B cell (primary cell): ENCODE measurements at regions not wholly inside any gene's neighbourhood (a gene's known extent, or its start where the extent isn't known, plus 50 kb on each side); places are given as distances from the start of the nearest gene placed in this dataset.
"Not testable (repeated sequence)": the region's sequence is repeated elsewhere in the genome, so short reads cannot be mapped to it uniquely, and the experiment has no call there.

ENCODE experiments used
- ATAC-seq: fragments of 200-7000 bp; cut with Tn5 transposase; one replicate; pipeline ENCODE4 v1.10.0; 2021; ENCODE audit warnings: low read depth, mild to moderate bottlenecking, moderate number of reproducible peaks, moderate library complexity
- CTCF ChIA-PET: fragments of 350-600 bp; sonication (Branson Sonifier 250); formaldehyde crosslinking; loops from one replicate; lab custom pipeline; 2021; ENCODE audit warnings: antibody characterized with exemption, inconsistent platforms; lab: Charles Lee
- POLR2A ChIA-PET: fragments of 350-600 bp; sonication (Branson Sonifier 250); formaldehyde crosslinking; loops from one replicate; lab custom pipeline; 2021; ENCODE audit warnings: antibody characterized with exemption; lab: Charles Lee
- DNase-seq: peaks from one replicate; pipeline ENCODE4 v3.0.0; 2013
- H2AFZ ChIP-seq: 2 replicates; pipeline ENCODE4 v1.6.1; 2012; ENCODE audit warnings: mild to moderate bottlenecking, low read depth, low read length; ENCODE audit not compliant: insufficient read depth, poor library complexity, severe bottlenecking
- H3K27ac ChIP-seq, 2 donors: 1 replicate in 1 of 2; 2 replicates in 1 of 2; pipeline ENCODE4 v1.5.1; 2012 to 2013; ENCODE audit warnings: low read length in 2 of 2, mild to moderate bottlenecking in 2 of 2, moderate library complexity in 1 of 2
- H3K27me3 ChIP-seq, 4 experiments: fragments of 200-600 bp in 1 of 4; sonication (generic) in 1 of 4; replicated peaks in 1 of 4; 1 replicate in 2 of 4; 2 replicates in 2 of 4; pipeline versions ENCODE4 v1.6.1 to v1.7.0; 2013 to 2016; ENCODE audit warnings: low read length in 3 of 4, mild to moderate bottlenecking in 2 of 4, mixed read lengths in 1 of 4, moderate library complexity in 1 of 4; ENCODE audit not compliant: insufficient read depth in 4 of 4, control insufficient read depth in 3 of 4; ENCODE audit errors: control extremely low read depth in 1 of 4
- H3K36me3 ChIP-seq, 2 experiments: replicated peaks in 1 of 2; 1 replicate in 1 of 2; 2 replicates in 1 of 2; pipeline versions ENCODE4 v1.6.1 to v1.7.1; 2013; ENCODE audit warnings: low read length in 1 of 2; ENCODE audit not compliant: insufficient read depth in 2 of 2, control insufficient read depth in 1 of 2; ENCODE audit errors: control extremely low read depth in 1 of 2, extremely low read depth in 1 of 2
- H3K4me1 ChIP-seq, 2 donors: fragments of 200-600 bp in 1 of 2; sonication (generic) in 1 of 2; 1 replicate in 1 of 2; 2 replicates in 1 of 2; pipeline versions ENCODE4 v1.5.1 to v1.6.1; 2013 to 2017; ENCODE audit warnings: low read length in 2 of 2; ENCODE audit not compliant: control insufficient read depth in 2 of 2, insufficient read depth in 2 of 2
- H3K4me2 ChIP-seq: replicated peaks from 2 replicates; pipeline ENCODE3; 2012; ENCODE audit warnings: mild to moderate bottlenecking, low read depth, low read length; ENCODE audit not compliant: poor library complexity, severe bottlenecking
- H3K4me3 ChIP-seq, 5 experiments: fragments of 200-600 bp in 1 of 5; sonication (generic) in 1 of 5; 1 replicate in 3 of 5; 2 replicates in 2 of 5; pipeline versions ENCODE4 v1.5.1 to v1.7.0; 2011 to 2016; ENCODE audit warnings: low read length in 4 of 5, mild to moderate bottlenecking in 4 of 5, low read depth in 2 of 5, control low read depth in 1 of 5, moderate library complexity in 1 of 5; ENCODE audit not compliant: insufficient read depth in 1 of 5; ENCODE audit errors: control extremely low read depth in 1 of 5, extremely low read depth in 1 of 5
- H3K79me2 ChIP-seq: fragments of 200-600 bp; sonication (generic); one replicate; pipeline ENCODE4 v1.6.0; 2016; ENCODE audit warnings: low read length; ENCODE audit not compliant: control insufficient read depth, insufficient read depth
- H3K9ac ChIP-seq: fragments of 200-600 bp; sonication (generic); 2 replicates; pipeline ENCODE4 v1.6.1; 2017; ENCODE audit warnings: mild to moderate bottlenecking, low read length, moderate library complexity
- H3K9me3 ChIP-seq, 3 donors: one replicate each; pipeline versions ENCODE4 v1.6.1 to v1.7.1; 2013; ENCODE audit warnings: low read length in 2 of 3; ENCODE audit not compliant: control insufficient read depth in 2 of 3, insufficient read depth in 1 of 3; ENCODE audit errors: control extremely low read depth in 1 of 3
- H4K20me1 ChIP-seq: 2 replicates; pipeline ENCODE4 v1.6.0; 2012; ENCODE audit warnings: mild to moderate bottlenecking, low read length; ENCODE audit not compliant: insufficient read depth, control insufficient read depth, poor library complexity, severe bottlenecking
- H3K27ac Mint-ChIP-seq: one replicate; pipeline ENCODE4 v1.8.0; 2021; ENCODE audit warnings: mixed read lengths
- H3K27me3 Mint-ChIP-seq: one replicate; pipeline ENCODE4 v1.8.0; 2021; ENCODE audit warnings: mixed read lengths
- H3K4me1 Mint-ChIP-seq: one replicate; pipeline ENCODE4 v1.8.0; 2021; ENCODE audit warnings: mixed read lengths
- H3K4me3 Mint-ChIP-seq: one replicate; pipeline ENCODE4 v1.8.0; 2021; ENCODE audit warnings: mixed read lengths
- H3K9me3 Mint-ChIP-seq: one replicate; pipeline ENCODE4 v1.8.0; 2022; ENCODE audit warnings: mixed read lengths; ENCODE audit not compliant: insufficient read depth
- EZH2 ChIP-seq: IDR thresholded peaks from 2 replicates; pipeline ENCODE4 v1.6.1; 2012; ENCODE audit warnings: borderline replicate concordance, low read depth, mild to moderate bottlenecking, moderate library complexity, low read length; ENCODE audit not compliant: insufficient read depth, poor library complexity, severe bottlenecking
- WGBS: methylation state at CpG from one replicate; pipeline ENCODE4 v1.1.5; 2013; ENCODE audit warnings: missing lambda C conversion rate; ENCODE audit not compliant: insufficient coverage; 5-methylcytosine and 5-hydroxymethylcytosine counted together
- intact Hi-C: fragments of 100-400 bp; cut with micrococcal nuclease; formaldehyde crosslinking; loops from one replicate; pipeline ENCODE4 v1.10.0; 2022
- TF ChIP-seq, protein P1 (sequence below): fragments of 200-600 bp; IDR thresholded peaks from one replicate; pipeline ENCODE4 v1.8.0; 2022; ENCODE audit warnings: antibody characterized with exemption, mild to moderate bottlenecking

DNA sequence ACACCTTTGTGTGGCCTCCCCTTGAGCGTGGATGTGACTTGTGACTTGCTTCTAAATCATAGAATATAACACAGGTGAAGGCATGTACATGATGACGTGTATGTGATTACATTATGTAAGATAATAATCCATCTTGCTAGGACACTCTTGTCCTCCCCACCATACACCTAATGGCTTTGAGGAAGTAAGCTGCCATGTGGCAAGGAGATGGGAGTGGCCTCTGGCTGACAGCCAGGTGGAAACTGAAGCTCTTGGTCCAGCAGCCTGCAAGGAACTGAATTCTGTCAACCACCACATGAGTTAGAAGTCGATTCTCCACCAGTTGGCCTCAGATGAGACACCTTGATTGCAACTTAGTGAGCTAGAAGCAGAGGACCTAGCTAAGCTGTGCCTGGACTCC, 67.4 kb upstream of the ELN start:
- Histone ChIP-seq H3K9ac (no peak overlapping the region), H3K9me3 (peaks cover 0 to 18% (median 15%) of the 10 kb centered on the region in 3 donors), H3K4me3 (no peak overlapping the region), H3K27me3 (no peaks in the 10 kb centered on the region), H3K36me3 (no peaks in the 10 kb centered on the region), H3K4me2 (no peak overlapping the region), H4K20me1 (no peaks in the 10 kb centered on the region), H3K27ac (no peak overlapping the region), H3K79me2 (no peaks in the 10 kb centered on the region), H2AFZ (no peak overlapping the region), H3K4me1 (no peaks in the 10 kb centered on the region)
- no peaks in the 10 kb centered on the region for H3K4me1 Mint-ChIP-seq
- DNase-seq (no peak), ATAC-seq (no peak)
- TF ChIP-seq, protein P1, sequence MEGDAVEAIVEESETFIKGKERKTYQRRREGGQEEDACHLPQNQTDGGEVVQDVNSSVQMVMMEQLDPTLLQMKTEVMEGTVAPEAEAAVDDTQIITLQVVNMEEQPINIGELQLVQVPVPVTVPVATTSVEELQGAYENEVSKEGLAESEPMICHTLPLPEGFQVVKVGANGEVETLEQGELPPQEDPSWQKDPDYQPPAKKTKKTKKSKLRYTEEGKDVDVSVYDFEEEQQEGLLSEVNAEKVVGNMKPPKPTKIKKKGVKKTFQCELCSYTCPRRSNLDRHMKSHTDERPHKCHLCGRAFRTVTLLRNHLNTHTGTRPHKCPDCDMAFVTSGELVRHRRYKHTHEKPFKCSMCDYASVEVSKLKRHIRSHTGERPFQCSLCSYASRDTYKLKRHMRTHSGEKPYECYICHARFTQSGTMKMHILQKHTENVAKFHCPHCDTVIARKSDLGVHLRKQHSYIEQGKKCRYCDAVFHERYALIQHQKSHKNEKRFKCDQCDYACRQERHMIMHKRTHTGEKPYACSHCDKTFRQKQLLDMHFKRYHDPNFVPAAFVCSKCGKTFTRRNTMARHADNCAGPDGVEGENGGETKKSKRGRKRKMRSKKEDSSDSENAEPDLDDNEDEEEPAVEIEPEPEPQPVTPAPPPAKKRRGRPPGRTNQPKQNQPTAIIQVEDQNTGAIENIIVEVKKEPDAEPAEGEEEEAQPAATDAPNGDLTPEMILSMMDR: no peak
- TF ChIP-seq EZH2: no peak
- ChIA-PET POLR2A (no interaction called here), CTCF (no interaction called here)
- H3K27ac Mint-ChIP-seq: no peak overlapping the region
- peaks cover 8% of the 10 kb centered on the region for H3K27me3 Mint-ChIP-seq
- peaks cover 7% of the 10 kb centered on the region for H3K9me3 Mint-ChIP-seq
- H3K4me3 Mint-ChIP-seq: no peak overlapping the region
- intact Hi-C loops: no loop called here
- WGBS: no CpG with 5 or more reads among the region's 3 CpGs

DNA sequence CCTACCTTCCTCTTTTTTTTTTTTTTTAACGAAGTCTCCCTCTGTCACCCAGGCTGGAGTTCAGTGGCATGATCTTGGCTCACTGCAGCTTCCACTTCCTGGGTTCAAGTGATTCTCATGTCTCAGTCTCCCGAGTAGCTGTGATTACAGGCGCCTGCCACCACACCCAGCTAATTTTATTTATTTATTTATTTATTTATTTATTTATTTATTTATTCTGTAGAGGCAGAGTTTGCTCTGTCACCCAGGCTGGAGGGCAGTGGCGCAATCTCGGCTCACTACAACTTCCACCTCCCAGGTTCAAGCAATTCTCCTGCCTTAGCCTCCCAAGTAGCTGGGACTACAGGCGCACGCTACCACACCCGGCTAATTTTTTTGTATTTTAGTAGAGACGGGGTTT, 66.0 kb upstream of the ELN start:
- intact Hi-C loops, H2AFZ ChIP-seq, H3K9ac ChIP-seq, H3K27me3 Mint-ChIP-seq, H4K20me1 ChIP-seq, H3K36me3 ChIP-seq, CTCF ChIA-PET, H3K27ac Mint-ChIP-seq, H3K4me2 ChIP-seq, H3K79me2 ChIP-seq, H3K27me3 ChIP-seq, H3K4me1 ChIP-seq, H3K4me3 Mint-ChIP-seq, DNase-seq, H3K27ac ChIP-seq, H3K4me3 ChIP-seq, H3K9me3 Mint-ChIP-seq, ATAC-seq, POLR2A ChIA-PET, H3K4me1 Mint-ChIP-seq: not testable (repeated sequence)
- WGBS: 100% methylated on average over 2 of the region's 9 CpGs
- H3K9me3 ChIP-seq: peaks cover 0 to 25% (median 15%) of the 10 kb centered on the region in 3 donors
